GM12892 (cell line): ENCODE measurements at regions not wholly inside any gene's neighbourhood (a gene's known extent, or its start where the extent isn't known, plus 50 kb on each side); places are given as distances from the start of the nearest gene placed in this dataset.

Experiments
- DNase-seq: peaks from one replicate; pipeline ENCODE4 v3.0.0; 2011; ENCODE audit not compliant: insufficient read length
- FAIRE-seq: peaks from 2 replicates; lab custom pipeline; 2011; peaks lifted over from hg19 to GRCh38; lab: Jason Lieb, UNC
- POLR2A ChIP-seq: IDR thresholded peaks from 2 replicates; pipeline ENCODE4 v1.6.1; 2011; ENCODE audit warnings: low read depth, low read length, control low read depth
- POLR2AphosphoS5 ChIP-seq: IDR thresholded peaks from 2 replicates; pipeline ENCODE4 v1.6.1; 2011; ENCODE audit warnings: low read depth, low read length, control low read depth
- TAF1 ChIP-seq: IDR thresholded peaks from 2 replicates; pipeline ENCODE4 v1.6.1; 2011; ENCODE audit warnings: low read depth, mild to moderate bottlenecking, control low read depth, low read length, borderline replicate concordance

DNA sequence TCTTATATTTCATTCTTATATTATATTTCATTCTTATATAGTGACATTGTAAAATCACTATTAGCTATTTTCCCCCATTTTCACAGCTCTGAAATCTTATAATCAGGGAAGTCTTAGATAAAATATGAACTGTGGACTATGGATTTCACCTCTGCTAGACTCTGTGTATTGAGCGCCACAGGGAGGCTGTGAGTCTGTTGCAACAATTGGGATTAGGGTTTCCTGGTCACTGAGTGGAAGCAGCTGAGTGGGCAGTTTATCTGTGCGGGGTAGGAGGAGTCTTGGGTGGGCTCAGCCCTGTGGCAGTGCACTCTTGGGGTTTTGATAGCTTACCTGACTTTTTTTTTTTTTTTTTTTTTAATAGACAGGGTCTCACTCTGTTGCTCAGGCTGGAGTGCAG lies 249.5 kb downstream of the PTTG2 start:
- TF ChIP-seq TAF1 (no peak), POLR2A (no peak), POLR2AphosphoS5 (no peak)
- FAIRE-seq = no peak
- DNase-seq = no peak

DNA sequence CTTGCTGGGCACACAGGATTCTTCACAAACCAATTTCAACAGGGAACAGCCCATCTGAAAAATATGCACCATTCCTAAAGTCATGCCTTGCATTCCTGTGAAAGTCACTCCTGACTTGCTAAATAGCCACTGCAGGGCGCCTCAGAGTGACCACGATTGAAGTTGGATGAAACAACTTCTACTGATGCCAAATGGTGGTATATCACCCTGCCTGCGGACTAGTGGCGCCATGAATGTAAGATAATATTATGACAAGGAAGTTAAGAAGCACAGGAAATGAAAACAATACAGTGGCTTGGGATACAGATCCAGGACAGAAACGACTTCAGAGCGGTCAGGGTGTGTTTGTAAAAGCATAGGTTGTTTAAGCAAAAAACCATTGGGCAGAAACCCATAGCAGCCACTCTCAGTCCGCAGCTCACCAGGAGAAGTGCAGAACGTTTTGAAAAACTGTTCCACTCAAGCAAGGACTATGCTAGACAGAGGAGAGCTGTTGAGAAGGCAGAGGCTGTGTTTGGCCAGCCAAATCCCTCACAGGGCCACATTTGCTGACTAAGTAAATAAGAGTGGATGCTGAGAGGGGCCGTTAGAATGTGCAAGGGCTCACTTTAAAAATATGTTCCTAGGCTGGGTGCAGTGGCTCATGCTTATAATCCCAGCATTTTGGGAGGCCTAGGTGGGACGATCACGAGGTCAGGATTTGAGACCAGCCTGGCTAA lies 250.4 kb downstream of the PTTG2 start:
- DNase-seq (no peak), FAIRE-seq (no peak)
- TF ChIP-seq POLR2A (no peak), POLR2AphosphoS5 (no peak), TAF1 (no peak)

DNA sequence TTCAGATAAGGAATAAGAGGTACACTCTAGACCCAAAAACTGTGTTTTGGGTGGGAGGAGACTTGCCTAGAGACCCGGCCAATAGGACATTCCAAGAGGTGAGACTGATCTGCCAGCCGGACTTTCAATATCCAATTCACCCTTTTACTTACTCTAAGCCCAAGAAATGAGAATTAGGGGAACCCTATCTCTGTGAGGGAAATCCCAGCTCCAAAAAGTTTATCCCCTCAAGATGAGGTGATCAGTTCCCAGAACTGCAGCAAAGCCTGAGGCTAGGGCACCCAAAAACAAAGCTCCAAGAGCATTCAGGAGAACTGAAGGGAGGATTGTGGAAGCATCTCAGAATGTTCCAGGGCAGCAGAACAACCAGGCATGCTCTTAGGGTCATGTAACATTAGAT lies 251.7 kb downstream of the PTTG2 start:
- DNase-seq = no peak
- no peak for FAIRE-seq
- TF ChIP-seq POLR2AphosphoS5 (no peak), TAF1 (no peak), POLR2A (no peak)

DNA sequence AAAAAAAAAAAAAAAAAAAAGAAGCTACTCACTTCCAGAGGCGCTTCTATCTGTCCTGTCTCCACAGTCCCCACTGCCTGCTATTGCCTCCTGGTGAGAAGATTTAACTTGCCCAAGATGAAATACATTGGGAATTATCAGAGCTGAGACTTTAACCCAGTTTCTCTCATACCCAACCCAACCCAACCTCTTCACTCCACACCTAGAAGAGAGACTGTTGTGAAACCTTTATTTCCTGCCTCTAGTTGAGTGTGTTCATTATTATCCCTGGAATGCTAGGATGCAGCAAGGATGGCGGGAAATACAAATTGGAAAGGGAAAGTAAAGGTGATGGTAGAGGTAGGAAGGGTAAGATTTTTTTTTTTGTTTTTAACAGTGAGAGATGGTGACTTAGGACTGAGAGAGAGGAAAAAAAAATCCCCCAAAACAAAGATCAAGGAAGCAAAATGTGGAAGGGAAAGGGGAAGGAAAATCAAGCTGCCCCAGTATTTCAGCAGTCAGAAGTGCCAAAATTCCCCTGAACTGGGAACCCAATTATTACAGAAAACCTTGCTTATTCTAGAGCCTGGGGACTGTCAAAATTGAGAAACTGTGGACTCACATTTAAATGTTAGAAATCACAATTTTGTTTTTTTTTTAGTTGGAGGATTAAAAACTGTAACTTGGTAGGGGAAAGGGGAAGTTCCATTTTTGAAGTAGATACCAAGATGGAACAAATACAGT lies 253.0 kb downstream of the PTTG2 start:
- FAIRE-seq = no peak
- DNase-seq = no peak
- no peak for TF ChIP-seq POLR2AphosphoS5
- no peak for TF ChIP-seq TAF1
- no peak for TF ChIP-seq POLR2A

DNA sequence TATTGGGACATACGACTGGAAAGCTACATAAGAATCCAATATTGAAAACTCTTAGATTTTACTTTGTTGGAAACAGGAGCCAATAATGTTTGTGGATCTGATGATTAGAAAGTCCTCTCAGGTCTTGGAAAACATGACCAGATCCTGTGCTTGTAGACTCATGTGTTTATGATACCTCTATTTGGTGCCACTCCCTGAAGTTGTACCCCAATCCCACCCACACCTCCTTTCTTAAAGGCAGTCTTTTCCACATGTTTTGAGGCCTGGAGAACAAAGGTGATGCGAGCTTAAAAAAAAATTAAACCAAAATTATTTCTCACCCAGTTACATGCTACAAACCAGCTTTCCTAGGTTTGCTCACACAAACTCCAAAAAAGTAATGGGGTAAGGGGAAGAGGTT lies 262.7 kb downstream of the PTTG2 start:
- FAIRE-seq (no peak), DNase-seq (no peak)
- no peak for TF ChIP-seq POLR2AphosphoS5
- TF ChIP-seq TAF1 = no peak
- TF ChIP-seq POLR2A = no peak

DNA sequence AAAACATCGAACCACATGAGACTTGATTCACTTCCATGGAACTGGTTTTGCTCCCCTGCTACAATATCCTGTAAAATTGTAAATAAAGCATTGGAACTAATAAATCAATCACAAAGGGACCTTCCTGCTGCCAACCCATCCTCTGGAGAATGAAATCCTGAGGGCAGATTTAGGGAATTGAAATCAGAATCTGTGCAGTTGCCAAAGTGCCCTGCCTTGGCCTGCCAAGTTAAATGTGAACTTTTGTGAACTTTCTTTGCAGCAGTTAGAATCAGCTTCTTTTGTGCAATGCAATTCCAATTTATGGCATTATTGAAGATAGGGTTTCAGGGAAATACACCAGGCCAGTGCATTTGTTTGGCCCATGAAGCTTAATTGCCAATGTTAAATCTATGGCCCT lies 263.1 kb downstream of the PTTG2 start:
- no peak for TF ChIP-seq POLR2A
- FAIRE-seq = no peak
- DNase-seq = no peak

DNA sequence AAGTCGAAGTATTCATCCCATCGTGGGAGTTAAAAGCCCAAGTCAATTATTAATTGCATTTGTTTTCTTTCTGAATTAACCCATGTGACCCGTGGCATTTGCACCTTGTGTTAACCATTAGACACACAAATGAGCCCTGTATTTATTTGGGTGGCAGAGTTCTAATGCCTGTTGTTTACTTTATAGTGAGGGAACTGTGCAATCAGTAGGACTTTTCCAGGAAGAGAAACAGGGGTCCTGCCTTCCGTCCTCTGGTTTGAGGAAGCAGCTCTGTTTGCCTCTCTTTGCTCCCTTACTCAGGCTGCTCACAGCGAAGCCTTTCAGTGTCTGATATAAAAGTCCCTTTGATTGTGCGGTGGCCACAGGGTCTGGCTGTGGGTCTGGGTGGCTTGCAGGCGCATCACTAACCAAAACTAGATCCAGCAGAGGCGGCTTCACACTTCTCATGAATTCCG lies 263.6 kb downstream of the PTTG2 start:
- TF ChIP-seq POLR2A (no peak), POLR2AphosphoS5 (no peak), TAF1 (no peak)
- DNase-seq = no peak
- no peak for FAIRE-seq

DNA sequence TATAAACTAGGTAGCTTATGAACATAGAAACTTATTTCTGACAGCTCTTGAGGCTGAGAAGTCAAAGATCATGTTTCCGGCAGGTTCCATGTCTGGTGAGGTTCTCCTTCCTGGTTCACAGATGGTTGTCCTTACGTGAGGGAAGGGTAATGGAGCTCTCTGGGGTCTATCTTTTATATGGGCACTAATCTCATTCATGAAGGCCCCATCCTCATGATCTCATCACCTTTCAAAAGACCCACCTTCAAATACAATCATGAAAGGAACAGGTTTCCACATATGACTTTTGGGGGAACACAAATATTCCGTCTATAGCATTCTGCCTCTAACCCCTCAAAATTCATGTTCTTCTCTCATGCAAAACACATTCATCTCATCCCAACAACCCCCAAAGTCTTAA lies 264.7 kb downstream of the PTTG2 start:
- TF ChIP-seq TAF1 (no peak), POLR2AphosphoS5 (no peak), POLR2A (no peak)
- DNase-seq (no peak), FAIRE-seq (no peak)

DNA sequence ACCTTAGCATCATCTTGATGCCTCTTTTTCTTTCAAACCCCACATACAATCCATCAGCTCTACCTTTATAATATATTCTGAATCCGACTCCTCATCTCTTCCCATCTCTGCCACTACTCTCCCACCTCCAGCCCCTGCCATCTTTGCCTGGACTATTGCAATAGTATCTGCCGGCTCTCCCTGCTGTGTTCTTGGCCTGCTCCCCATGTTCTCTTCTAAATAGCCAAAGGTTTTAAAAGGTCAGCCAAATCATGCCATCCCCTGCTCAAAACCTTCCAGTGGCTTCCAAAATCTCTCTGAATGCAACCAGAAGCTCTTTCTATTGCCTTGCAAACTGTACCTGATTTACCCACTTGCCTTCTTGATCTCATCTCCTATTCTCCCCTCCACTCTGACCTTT lies 266.0 kb downstream of the PTTG2 start:
- DNase-seq (no peak), FAIRE-seq (no peak)
- TF ChIP-seq POLR2A (no peak), TAF1 (no peak), POLR2AphosphoS5 (no peak)

DNA sequence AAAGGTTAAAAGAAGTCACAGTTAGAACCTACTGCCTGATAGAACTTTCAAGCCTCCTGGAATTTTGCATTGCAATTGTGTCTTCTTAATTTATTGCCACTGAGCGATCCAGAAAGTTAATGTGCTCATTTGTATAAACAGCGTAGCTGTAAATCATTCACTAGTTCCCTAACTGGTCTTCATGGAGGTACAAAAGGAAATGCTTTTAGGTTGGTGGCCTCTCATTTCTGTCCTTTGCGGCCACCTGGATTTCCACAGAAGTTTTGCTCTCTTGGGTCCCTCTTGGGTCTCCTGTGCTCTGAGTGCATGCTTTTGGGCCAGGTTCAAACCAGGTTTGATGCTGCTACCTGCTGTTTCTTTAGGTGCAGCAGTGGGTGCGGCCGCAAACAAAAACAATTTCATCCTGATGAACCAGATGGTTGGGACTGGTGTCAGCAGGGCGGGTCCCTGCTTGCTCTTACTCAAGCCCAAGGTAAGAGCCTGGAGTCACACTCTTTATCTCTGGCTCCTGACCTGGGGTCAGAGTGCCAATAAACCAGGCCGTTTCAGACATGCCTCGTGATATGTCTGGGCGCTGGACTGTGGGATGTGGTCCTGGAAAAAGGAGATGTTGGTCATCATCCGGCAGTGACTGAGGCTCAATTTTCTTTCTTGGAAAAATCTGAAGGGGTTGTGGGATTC lies 270.1 kb downstream of the PTTG2 start:
- DNase-seq (no peak), FAIRE-seq (no peak)
- TF ChIP-seq TAF1 = no peak
- TF ChIP-seq POLR2AphosphoS5 = no peak
- no peak for TF ChIP-seq POLR2A

DNA sequence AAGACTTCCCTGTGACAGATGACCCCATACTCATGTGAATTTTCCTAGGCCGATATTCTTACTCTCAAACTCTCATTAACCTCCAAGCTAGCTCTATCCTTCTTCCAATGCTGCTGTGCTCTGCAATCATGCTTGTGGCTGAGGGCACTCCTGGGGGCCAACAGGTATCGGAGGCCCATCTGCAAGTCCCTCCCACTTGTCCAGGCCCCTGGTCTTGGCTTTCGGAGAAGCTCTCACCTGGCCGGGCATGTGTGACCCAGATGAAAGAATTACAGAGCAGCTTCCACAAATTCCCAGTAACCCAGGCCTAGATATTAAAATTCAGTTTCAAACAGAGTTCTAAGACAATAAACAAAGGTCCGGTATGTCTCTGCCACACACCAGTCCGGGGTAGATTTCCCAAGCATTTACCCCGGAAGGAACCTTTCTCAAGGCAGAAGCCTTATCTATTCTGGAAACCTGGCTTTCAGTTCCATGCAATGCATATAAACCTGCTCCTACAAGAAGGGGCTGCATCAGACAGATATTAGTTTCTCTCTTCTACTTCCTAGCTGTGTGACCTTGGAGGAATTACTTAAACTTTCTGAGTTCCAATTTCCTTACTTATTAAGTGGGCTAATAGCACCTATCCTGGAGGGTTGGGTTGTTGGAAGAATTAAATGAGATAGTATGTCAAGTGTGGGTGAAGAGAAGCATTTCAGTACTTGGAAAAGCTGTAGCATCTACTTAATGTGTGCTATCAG lies 270.8 kb downstream of the PTTG2 start:
- TF ChIP-seq TAF1 = no peak
- no peak for TF ChIP-seq POLR2A
- no peak for TF ChIP-seq POLR2AphosphoS5
- DNase-seq (no peak), FAIRE-seq (no peak)
